Activated CD4-positive, alpha-beta T cell treated with anti-CD3 and anti-CD28 coated beads, Interleukin-2, amount 50 U/mL, for 24 hours (primary cell): ENCODE measurements at regions not wholly inside any gene's neighbourhood (a gene's known extent, or its start where the extent isn't known, plus 50 kb on each side); places are given as distances from the start of the nearest gene placed in this dataset.

ENCODE experiments used
- DNase-seq, 2 donors: peaks; one replicate each; pipeline ENCODE4 v3.0.0-alpha.2; 2020; ENCODE audit warnings: low read depth in 1 of 2, low spot score in 1 of 2

- no peak for DNase-seq
Observed at GRCh38 chr10:129111922-129112321, 355.1 kb upstream of the MGMT start.

- DNase-seq: no peak
Observed at GRCh38 chr10:129114588-129114987, 352.5 kb upstream of the MGMT start.

GRCh38 chr10:129116371-129116770 is 350.7 kb upstream of the MGMT start:
- no peak for DNase-seq

- DNase-seq: no peak
Observed at GRCh38 chr10:129120441-129120840, 346.6 kb upstream of the MGMT start.

GRCh38 chr10:129122846-129123245 is 344.2 kb upstream of the MGMT start:
- no peak for DNase-seq

- DNase-seq: no peak
Observed at GRCh38 chr10:129123428-129123827, 343.6 kb upstream of the MGMT start.

GRCh38 chr10:129126982-129127381 is 340.1 kb upstream of the MGMT start:
- DNase-seq: no peak

GRCh38 chr10:129131457-129132132 is 335.4 kb upstream of the MGMT start:
- DNase-seq: no peak

- no peak for DNase-seq
Observed at GRCh38 chr10:129133856-129134255, 333.2 kb upstream of the MGMT start.

GRCh38 chr10:129134371-129134770 is 332.7 kb upstream of the MGMT start:
- DNase-seq: no peak

- DNase-seq: no peak
Observed at GRCh38 chr10:129135624-129136023, 331.4 kb upstream of the MGMT start.

GRCh38 chr10:129136074-129136473 is 331.0 kb upstream of the MGMT start:
- no peak for DNase-seq

- no peak for DNase-seq
Observed at GRCh38 chr10:129136951-129137350, 330.1 kb upstream of the MGMT start.

GRCh38 chr10:129140921-129141885 is 325.8 kb upstream of the MGMT start:
- no peak for DNase-seq

- no peak for DNase-seq
Observed at GRCh38 chr10:129151281-129151680, 315.8 kb upstream of the MGMT start.

GRCh38 chr10:129156406-129156805 is 310.6 kb upstream of the MGMT start:
- no peak for DNase-seq

GRCh38 chr10:129157185-129157584 is 309.9 kb upstream of the MGMT start:
- no peak for DNase-seq

- DNase-seq: no peak
Observed at GRCh38 chr10:129161150-129161549, 305.9 kb upstream of the MGMT start.

GRCh38 chr10:129163531-129163930 is 303.5 kb upstream of the MGMT start:
- DNase-seq: no peak

GRCh38 chr10:129165076-129165720 is 301.8 kb upstream of the MGMT start:
- DNase-seq: no peak

GRCh38 chr10:129165770-129166169 is 301.3 kb upstream of the MGMT start:
- no peak for DNase-seq

- DNase-seq: no peak
Observed at GRCh38 chr10:129168660-129169059, 298.4 kb upstream of the MGMT start.
